ENCODE measurements at regions not wholly inside any gene's neighbourhood (a gene's known extent, or its start where the extent isn't known, plus 50 kb on each side); places are given as distances from the start of the nearest gene placed in this dataset.

GRCh38 chrX:63506320-63506719 is 155.2 kb upstream of the SPIN4 start:
- TF ChIP-seq CTCF (CRISPR knock-in tag; IDR thresholded peaks at IDR 0.05), result peak; percentile 53
- TF ChIP-seq ZNF776 (CRISPR knock-in tag; IDR thresholded peaks at IDR 0.05), result no peak
- no peak for TF ChIP-seq BHLHE40 (IDR thresholded peaks at IDR 0.05; ENCODE audit: low read length)
- TF ChIP-seq, protein P1, sequence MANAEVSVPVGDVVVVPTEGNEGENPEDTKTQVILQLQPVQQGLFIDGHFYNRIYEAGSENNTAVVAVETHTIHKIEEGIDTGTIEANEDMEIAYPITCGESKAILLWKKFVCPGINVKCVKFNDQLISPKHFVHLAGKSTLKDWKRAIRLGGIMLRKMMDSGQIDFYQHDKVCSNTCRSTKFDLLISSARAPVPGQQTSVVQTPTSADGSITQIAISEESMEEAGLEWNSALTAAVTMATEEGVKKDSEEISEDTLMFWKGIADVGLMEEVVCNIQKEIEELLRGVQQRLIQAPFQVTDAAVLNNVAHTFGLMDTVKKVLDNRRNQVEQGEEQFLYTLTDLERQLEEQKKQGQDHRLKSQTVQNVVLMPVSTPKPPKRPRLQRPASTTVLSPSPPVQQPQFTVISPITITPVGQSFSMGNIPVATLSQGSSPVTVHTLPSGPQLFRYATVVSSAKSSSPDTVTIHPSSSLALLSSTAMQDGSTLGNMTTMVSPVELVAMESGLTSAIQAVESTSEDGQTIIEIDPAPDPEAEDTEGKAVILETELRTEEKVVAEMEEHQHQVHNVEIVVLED (CRISPR knock-in tag; IDR thresholded peaks at IDR 0.05; ENCODE audit: borderline replicate concordance), result no peak
- TF ChIP-seq, protein P2, sequence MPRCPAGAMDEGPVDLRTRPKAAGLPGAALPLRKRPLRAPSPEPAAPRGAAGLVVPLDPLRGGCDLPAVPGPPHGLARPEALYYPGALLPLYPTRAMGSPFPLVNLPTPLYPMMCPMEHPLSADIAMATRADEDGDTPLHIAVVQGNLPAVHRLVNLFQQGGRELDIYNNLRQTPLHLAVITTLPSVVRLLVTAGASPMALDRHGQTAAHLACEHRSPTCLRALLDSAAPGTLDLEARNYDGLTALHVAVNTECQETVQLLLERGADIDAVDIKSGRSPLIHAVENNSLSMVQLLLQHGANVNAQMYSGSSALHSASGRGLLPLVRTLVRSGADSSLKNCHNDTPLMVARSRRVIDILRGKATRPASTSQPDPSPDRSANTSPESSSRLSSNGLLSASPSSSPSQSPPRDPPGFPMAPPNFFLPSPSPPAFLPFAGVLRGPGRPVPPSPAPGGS (CRISPR knock-in tag; IDR thresholded peaks at IDR 0.05), result no peak
- no peak for TF ChIP-seq MYC (CRISPR knock-in tag; IDR thresholded peaks at IDR 0.05; ENCODE audit: borderline replicate concordance)
- TF ChIP-seq FIP1L1 (IDR thresholded peaks at IDR 0.05; ENCODE audit: borderline replicate concordance, insufficient read depth, low read depth, low read length), result no peak
- TF ChIP-seq ZNF570 (CRISPR knock-in tag; IDR thresholded peaks at IDR 0.05; ENCODE audit: borderline replicate concordance), result no peak
- TF ChIP-seq RFXANK (CRISPR knock-in tag; IDR thresholded peaks at IDR 0.05), result no peak

Measured in HepG2 (cell line).